GM10266 (cell line): ENCODE measurements at regions not wholly inside any gene's neighbourhood (a gene's known extent, or its start where the extent isn't known, plus 50 kb on each side); places are given as distances from the start of the nearest gene placed in this dataset.

Experiments
- DNase-seq: peaks from one replicate; pipeline ENCODE4 v3.0.0; 2012; ENCODE audit errors: extremely low spot score
- TF ChIP-seq, protein P1 (sequence below): IDR thresholded peaks from 2 replicates; pipeline ENCODE4 v1.5.1; 2012; ENCODE audit warnings: mild to moderate bottlenecking, low read depth; ENCODE audit not compliant: control insufficient read depth, insufficient read depth; ENCODE audit errors: missing control alignments

DNA sequence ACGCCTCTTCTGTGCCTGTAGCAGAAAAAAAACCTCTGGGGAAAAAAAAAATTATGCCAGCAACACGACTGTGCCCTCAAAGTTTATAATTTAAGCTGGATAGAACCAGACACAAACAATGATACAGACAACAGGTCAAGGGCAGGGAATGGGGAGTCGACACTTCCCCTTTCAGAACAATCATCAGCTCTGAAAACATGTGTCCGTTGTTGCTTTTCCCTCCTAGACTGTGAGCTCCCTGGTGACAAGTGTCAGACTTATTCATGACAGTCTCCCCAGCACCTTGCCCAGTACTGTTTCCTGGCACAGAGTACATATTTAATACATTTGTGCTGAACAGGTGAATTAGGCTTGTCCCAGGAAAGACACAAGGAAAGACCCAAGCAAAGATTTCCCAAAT lies 178.3 kb downstream of the SOX9 start:
- TF ChIP-seq, protein P1, sequence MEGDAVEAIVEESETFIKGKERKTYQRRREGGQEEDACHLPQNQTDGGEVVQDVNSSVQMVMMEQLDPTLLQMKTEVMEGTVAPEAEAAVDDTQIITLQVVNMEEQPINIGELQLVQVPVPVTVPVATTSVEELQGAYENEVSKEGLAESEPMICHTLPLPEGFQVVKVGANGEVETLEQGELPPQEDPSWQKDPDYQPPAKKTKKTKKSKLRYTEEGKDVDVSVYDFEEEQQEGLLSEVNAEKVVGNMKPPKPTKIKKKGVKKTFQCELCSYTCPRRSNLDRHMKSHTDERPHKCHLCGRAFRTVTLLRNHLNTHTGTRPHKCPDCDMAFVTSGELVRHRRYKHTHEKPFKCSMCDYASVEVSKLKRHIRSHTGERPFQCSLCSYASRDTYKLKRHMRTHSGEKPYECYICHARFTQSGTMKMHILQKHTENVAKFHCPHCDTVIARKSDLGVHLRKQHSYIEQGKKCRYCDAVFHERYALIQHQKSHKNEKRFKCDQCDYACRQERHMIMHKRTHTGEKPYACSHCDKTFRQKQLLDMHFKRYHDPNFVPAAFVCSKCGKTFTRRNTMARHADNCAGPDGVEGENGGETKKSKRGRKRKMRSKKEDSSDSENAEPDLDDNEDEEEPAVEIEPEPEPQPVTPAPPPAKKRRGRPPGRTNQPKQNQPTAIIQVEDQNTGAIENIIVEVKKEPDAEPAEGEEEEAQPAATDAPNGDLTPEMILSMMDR, result no peak
- no peak for DNase-seq

DNA sequence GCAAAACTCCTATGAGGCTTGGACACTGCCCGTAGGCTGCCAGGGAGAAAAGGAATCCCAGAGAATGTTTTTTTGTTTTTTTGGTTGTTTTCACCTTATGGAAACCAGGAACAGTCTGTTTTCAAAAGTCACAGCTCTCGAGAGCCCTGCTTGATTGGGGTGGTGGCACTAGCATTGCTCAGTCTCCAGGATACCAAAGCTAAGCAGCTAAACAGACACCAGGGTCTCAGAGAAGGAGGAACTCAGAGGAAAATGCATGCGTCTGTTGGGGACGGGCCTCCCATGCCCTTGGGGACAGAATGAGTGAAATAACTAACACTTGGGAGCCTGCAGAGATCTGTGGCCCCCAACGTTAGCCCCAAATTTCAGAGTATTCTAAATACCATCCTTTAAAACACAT lies 178.8 kb downstream of the SOX9 start:
- TF ChIP-seq, protein P1, result no peak
- no peak for DNase-seq

DNA sequence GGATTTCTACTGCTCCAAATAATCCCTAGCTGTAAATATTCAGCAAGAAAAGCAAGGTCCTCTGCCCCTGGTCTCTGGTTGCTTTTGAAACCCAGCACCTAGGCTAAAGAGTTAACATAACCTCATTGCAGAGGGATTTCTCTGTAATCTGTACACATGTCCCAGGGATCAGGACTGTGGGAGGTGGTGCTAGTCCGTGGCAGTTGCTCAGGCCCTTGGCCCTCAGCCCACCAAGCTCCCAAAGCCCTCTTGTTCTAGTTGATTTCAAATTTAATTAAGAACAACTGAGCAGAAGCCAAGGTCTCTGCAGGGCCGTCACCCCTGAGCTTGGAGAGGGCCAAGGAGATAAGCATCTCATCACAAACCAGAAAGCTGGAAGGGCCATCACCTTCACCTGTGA lies 181.1 kb downstream of the SOX9 start:
- no peak for DNase-seq
- TF ChIP-seq, protein P1, result no peak

DNA sequence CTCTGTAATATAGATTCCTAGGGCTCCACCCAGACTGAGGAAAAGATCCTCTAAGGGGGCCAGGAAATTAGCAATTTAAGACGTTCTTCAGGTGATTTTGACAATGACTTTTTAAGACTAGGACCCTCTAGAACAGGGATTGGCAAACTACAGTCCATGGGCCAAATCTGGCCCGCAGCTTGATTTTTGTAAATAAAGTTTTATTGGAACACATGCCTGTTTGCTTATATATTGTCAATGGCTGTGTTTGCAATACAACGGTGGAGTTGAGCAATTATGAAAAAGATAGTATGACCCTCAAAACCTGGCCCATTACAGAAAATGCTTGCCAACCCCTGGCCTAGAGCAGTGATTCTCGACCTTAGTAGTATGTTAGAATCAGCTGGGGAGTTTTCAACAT lies 181.9 kb downstream of the SOX9 start:
- DNase-seq, result no peak
- TF ChIP-seq, protein P1, result no peak

DNA sequence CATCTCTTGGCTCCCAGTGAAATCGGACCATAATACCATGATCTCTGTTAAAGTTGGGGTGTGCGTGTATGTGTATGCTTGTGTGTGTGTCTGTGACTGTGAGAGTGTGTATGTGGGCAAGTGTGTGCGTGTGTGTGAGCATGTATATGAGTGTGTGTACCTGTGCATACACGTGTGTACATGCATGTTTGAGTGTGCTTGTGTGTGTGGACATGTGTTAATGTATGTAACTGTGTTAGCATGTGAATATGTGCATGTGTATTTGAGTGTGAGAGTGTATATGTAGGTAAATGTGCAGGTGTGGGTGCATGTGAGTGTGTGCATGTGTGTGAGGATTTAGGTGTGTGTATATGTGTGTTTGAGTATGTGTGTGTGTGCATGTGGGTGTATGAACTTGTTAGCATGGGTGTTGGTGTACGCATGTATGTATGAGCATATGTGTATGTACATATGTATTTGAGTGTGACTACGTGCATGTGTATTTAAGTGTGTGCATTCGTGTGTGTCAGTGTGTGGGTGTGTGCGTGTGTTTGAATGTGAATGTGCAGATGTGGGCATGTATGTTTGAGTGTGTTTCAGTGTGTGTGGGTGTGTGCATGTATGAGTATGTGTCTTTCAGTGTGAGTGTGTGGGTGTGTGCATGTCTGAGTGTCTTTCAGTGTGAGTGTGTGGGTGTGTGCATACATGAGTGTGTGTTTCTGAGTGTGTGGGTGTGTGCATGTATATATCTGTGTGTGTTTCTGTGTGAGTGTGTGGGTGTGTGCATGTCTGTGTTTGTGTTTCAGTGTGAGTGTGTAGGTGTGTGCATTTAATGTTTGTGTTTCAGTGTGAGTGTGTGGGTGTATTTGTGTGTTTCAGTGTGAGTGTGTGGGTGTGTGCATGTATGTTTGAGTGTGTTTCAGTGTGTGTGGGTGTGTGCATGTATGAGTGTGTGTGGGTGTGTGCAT lies 183.2 kb downstream of the SOX9 start:
- TF ChIP-seq, protein P1, result no peak
- DNase-seq, result no peak

DNA sequence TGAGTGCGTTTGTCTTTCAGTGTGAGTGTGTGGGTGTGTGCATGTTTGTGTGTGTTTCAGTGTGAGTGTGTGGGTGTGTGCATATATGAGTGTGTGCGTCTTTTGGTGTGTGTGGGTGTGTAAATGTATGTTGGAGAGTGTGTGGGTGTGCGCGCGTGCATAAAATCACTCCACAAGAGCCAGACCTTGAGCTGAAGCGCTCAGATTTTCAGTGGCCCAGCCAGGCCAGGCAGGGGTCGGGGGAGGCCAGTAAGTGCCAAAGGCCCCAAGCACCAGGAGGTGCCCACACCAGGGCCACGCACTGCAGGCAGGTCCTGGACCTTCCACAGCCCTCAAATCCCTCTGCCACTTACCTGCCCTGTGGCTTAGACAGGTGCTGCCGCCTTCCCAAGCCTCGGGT lies 184.0 kb downstream of the SOX9 start:
- TF ChIP-seq, protein P1, result no peak
- DNase-seq, result no peak

DNA sequence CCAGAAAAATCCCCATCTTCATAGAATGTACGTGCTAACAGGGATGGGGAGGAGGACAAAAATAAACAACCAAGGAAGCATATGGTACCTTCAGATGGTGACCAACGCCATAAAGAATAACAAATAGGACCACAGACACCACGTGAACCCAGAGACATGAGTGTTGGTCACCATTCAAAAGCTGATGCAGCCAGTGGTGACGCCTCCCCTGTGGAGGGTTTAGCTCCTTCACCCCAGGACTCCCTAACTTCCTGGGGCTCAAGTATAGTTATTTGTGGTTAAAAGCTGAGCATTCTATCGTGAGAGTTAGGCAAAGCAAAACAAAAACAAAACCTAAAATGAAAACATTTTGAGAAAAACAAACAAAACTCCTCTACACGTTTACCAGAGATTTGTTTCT lies 184.7 kb downstream of the SOX9 start:
- no peak for DNase-seq
- TF ChIP-seq, protein P1, result no peak
